ENCODE measurements at regions not wholly inside any gene's neighbourhood (a gene's known extent, or its start where the extent isn't known, plus 50 kb on each side); places are given as distances from the start of the nearest gene placed in this dataset.

GRCh38 chr5:10898514-10898913, 137.5 kb upstream of the DAP start:
- Histone ChIP-seq H3K36me3 (no peaks in the 10 kb centered on the region), H3K4me3 (no peak overlapping the region), H3K27me3 (replicated peaks; ENCODE audit: insufficient read depth) (no peaks in the 10 kb centered on the region), H3K9me3 (no peaks in the 10 kb centered on the region), H3K4me1 (replicated peaks) (no peaks in the 10 kb centered on the region), H3K27ac (no peak overlapping the region)
- no peak for TF ChIP-seq POLR2AphosphoS5 (IDR thresholded peaks at IDR 0.05)
- DNase-seq (ENCODE audit: low spot score), result no peak
- intact Hi-C loops (cut with DNase I), result no loop called here
- 86% methylated on average over 4 of the region's 4 CpGs for WGBS

- Histone ChIP-seq H3K4me1 (replicated peaks) (no peaks in the 10 kb centered on the region), H3K27ac (no peak overlapping the region), H3K4me3 (no peak overlapping the region), H3K9me3 (no peaks in the 10 kb centered on the region), H3K27me3 (replicated peaks; ENCODE audit: insufficient read depth) (no peaks in the 10 kb centered on the region), H3K36me3 (no peaks in the 10 kb centered on the region)
- intact Hi-C loops (cut with DNase I), result no loop called here
- no peak for DNase-seq (ENCODE audit: low spot score)
- no peak for TF ChIP-seq POLR2AphosphoS5 (IDR thresholded peaks at IDR 0.05)
- 54% methylated on average over 1 of the region's 1 CpG for WGBS
Observed at GRCh38 chr5:10896016-10896415, 135.0 kb upstream of the DAP start.

GRCh38 chr5:10894445-10895054, 133.5 kb upstream of the DAP start:
- Histone ChIP-seq H3K27me3 (replicated peaks; ENCODE audit: insufficient read depth) (no peaks in the 10 kb centered on the region), H3K4me1 (replicated peaks) (no peaks in the 10 kb centered on the region), H3K27ac (no peak overlapping the region), H3K9me3 (no peaks in the 10 kb centered on the region), H3K36me3 (no peaks in the 10 kb centered on the region), H3K4me3 (no peak overlapping the region)
- intact Hi-C loops (cut with DNase I), result no loop called here
- no peak for DNase-seq (ENCODE audit: low spot score)
- TF ChIP-seq POLR2AphosphoS5 (IDR thresholded peaks at IDR 0.05) (no peak), POLR2A (IDR thresholded peaks at IDR 0.05) (no peak), CTCF (IDR thresholded peaks at IDR 0.05) (no peak)
- WGBS, result 73% methylated on average over 9 of the region's 9 CpGs

GRCh38 chr5:10892911-10893215, 131.8 kb upstream of the DAP start:
- H3K9me3 ChIP-seq, result no peaks in the 10 kb centered on the region
- DNase-seq (ENCODE audit: low spot score), result no peak
- no peaks in the 10 kb centered on the region for H3K4me1 ChIP-seq (replicated peaks)
- intact Hi-C loops (cut with DNase I), result no loop called here
- no peak for TF ChIP-seq POLR2AphosphoS5 (IDR thresholded peaks at IDR 0.05)
- TF ChIP-seq CTCF (IDR thresholded peaks at IDR 0.05), result no peak
- no peak for TF ChIP-seq POLR2A (IDR thresholded peaks at IDR 0.05)
- no peak overlapping the region for H3K4me3 ChIP-seq
- no peak overlapping the region for H3K27ac ChIP-seq
- WGBS, result 57% methylated on average over 4 of the region's 4 CpGs
- no peaks in the 10 kb centered on the region for H3K36me3 ChIP-seq
- H3K27me3 ChIP-seq (replicated peaks; ENCODE audit: insufficient read depth), result no peaks in the 10 kb centered on the region

- no peak for DNase-seq (ENCODE audit: low spot score)
- TF ChIP-seq POLR2A (IDR thresholded peaks at IDR 0.05) (no peak), POLR2AphosphoS5 (IDR thresholded peaks at IDR 0.05) (no peak)
Observed at GRCh38 chr5:10892147-10892910, 131.3 kb upstream of the DAP start.

GRCh38 chr5:10891193-10891592, 130.2 kb upstream of the DAP start:
- TF ChIP-seq CTCF (IDR thresholded peaks at IDR 0.05) (no peak), POLR2AphosphoS5 (IDR thresholded peaks at IDR 0.05) (no peak), POLR2A (IDR thresholded peaks at IDR 0.05) (no peak)
- Histone ChIP-seq H3K9me3 (no peaks in the 10 kb centered on the region), H3K4me3 (no peak overlapping the region), H3K4me1 (replicated peaks) (no peaks in the 10 kb centered on the region), H3K27me3 (replicated peaks; ENCODE audit: insufficient read depth) (no peaks in the 10 kb centered on the region), H3K36me3 (no peaks in the 10 kb centered on the region), H3K27ac (no peak overlapping the region)
- DNase-seq (ENCODE audit: low spot score), result no peak
- 94% methylated on average over 1 of the region's 1 CpG for WGBS
- intact Hi-C loops (cut with DNase I), result no loop called here

More at GRCh38 chr5:10892147-10892910, 131.3 kb upstream of the DAP start:
- intact Hi-C loops (cut with DNase I), result no loop called here
- Histone ChIP-seq H3K36me3 (no peaks in the 10 kb centered on the region), H3K9me3 (no peaks in the 10 kb centered on the region), H3K4me1 (replicated peaks) (no peaks in the 10 kb centered on the region), H3K4me3 (no peak overlapping the region), H3K27me3 (replicated peaks; ENCODE audit: insufficient read depth) (no peaks in the 10 kb centered on the region), H3K27ac (no peak overlapping the region)
- 81% methylated on average over 5 of the region's 5 CpGs for WGBS

All from prostate gland (tissue), 2 donors.